Endothelial cell of umbilical vein (primary cell): ENCODE measurements at regions not wholly inside any gene's neighbourhood (a gene's known extent, or its start where the extent isn't known, plus 50 kb on each side); places are given as distances from the start of the nearest gene placed in this dataset.

Experiments
- BruUV-seq: library from RNA; stranded (reverse); fragments of 400-500 nt; replicated peaks from 2 replicates; lab custom pipeline; 2021; lab: Mats Ljungman, UMichigan
- CTCF ChIA-PET: fragments of 300-600, 350-600 bp; sonication (Branson Sonifier 250); formaldehyde crosslinking; loops from one replicate; lab custom pipeline; 2021; ENCODE audit warnings: antibody characterized with exemption, inconsistent platforms; lab: Charles Lee
- POLR2A ChIA-PET: fragments of 300-600, 350-600 bp; sonication (Branson Sonifier 250); formaldehyde crosslinking; loops from one replicate; lab custom pipeline; 2021; ENCODE audit warnings: antibody characterized with exemption, inconsistent platforms; lab: Charles Lee
- DNase-seq: peaks from one replicate; pipeline ENCODE4 v3.0.0-alpha.2; 2011; ENCODE audit warnings: low read depth, low spot score
- FAIRE-seq: peaks from 2 replicates; lab custom pipeline; 2011; peaks lifted over from hg19 to GRCh38; lab: Jason Lieb, UNC
- H2AFZ ChIP-seq: 2 replicates; pipeline ENCODE4 v1.6.0; 2012; ENCODE audit warnings: low read depth, low read length, control low read depth, inconsistent platforms
- H3K27ac ChIP-seq: 2 replicates; pipeline ENCODE4 v1.5.1; 2011; ENCODE audit warnings: low read depth, mild to moderate bottlenecking, control low read depth, low read length, moderate library complexity; ENCODE audit not compliant: insufficient read depth
- H3K27me3 ChIP-seq, 2 experiments: 2 replicates each; pipeline versions ENCODE4 v1.6.0 to v1.6.1; 2011; ENCODE audit warnings: low read length in 2 of 2, mixed read lengths in 1 of 2; ENCODE audit not compliant: control insufficient read depth in 2 of 2, insufficient read depth in 2 of 2
- H3K36me3 ChIP-seq, 2 experiments: 2 replicates in 1 of 2; 3 replicates in 1 of 2; pipeline ENCODE4 v1.5.1; 2011; ENCODE audit warnings: low read length in 2 of 2, mild to moderate bottlenecking in 1 of 2, moderate library complexity in 1 of 2; ENCODE audit not compliant: control insufficient read depth in 2 of 2, insufficient read depth in 2 of 2; ENCODE audit errors: extremely low read depth in 1 of 2
- H3K4me1 ChIP-seq: 3 replicates; pipeline ENCODE4 v1.5.1; 2011; ENCODE audit warnings: mild to moderate bottlenecking, low read length; ENCODE audit not compliant: control insufficient read depth, insufficient read depth; ENCODE audit errors: extremely low read depth
- H3K4me2 ChIP-seq: 2 replicates; pipeline ENCODE4 v1.6.1; 2011; ENCODE audit warnings: low read length, control low read depth, mixed read lengths; ENCODE audit not compliant: insufficient read depth
- H3K4me3 ChIP-seq, 3 experiments: fragments of 200-600 bp in 1 of 3; sonication (generic), shearing (Covaris generic) in 1 of 3; replicated peaks in 1 of 3; 2 replicates each; pipeline ENCODE4 v1.5.1; 2011 to 2016; ENCODE audit warnings: control low read depth in 3 of 3, low read length in 3 of 3, mild to moderate bottlenecking in 2 of 3, inconsistent platforms in 1 of 3, low read depth in 1 of 3, moderate library complexity in 1 of 3; ENCODE audit not compliant: insufficient read depth in 1 of 3
- H3K79me2 ChIP-seq: 2 replicates; pipeline ENCODE4 v1.6.0; 2012; ENCODE audit warnings: low read length, inconsistent platforms; ENCODE audit not compliant: control insufficient read depth, insufficient read depth
- H3K9ac ChIP-seq: replicated peaks from 2 replicates; pipeline ENCODE3; 2011; ENCODE audit warnings: low read length, control low read depth; ENCODE audit not compliant: insufficient read depth; ENCODE audit errors: extremely low read depth
- H3K9me1 ChIP-seq: replicated peaks from 3 replicates; pipeline ENCODE4 v1.6.0; 2011; ENCODE audit warnings: mild to moderate bottlenecking, low read length; ENCODE audit not compliant: control insufficient read depth, insufficient read depth; ENCODE audit errors: extremely low read depth
- H3K9me3 ChIP-seq: replicated peaks from 2 replicates; pipeline ENCODE4 v1.5.1; 2012; ENCODE audit warnings: low read length, inconsistent platforms; ENCODE audit not compliant: control insufficient read depth, insufficient read depth
- H4K20me1 ChIP-seq: replicated peaks from 2 replicates; pipeline ENCODE3; 2011; ENCODE audit warnings: mild to moderate bottlenecking, low read length; ENCODE audit not compliant: control insufficient read depth, insufficient read depth; ENCODE audit errors: extremely low read depth
- EZH2 ChIP-seq: IDR thresholded peaks from 2 replicates; pipeline ENCODE4 v1.6.1; 2012; ENCODE audit warnings: borderline replicate concordance, low read depth, mild to moderate bottlenecking, moderate library complexity, low read length, inconsistent platforms; ENCODE audit not compliant: severe bottlenecking
- FOS ChIP-seq: IDR thresholded peaks from 2 replicates; pipeline ENCODE4 v1.6.1; 2011; ENCODE audit warnings: mild to moderate bottlenecking, low read length, moderate library complexity, borderline replicate concordance; ENCODE audit not compliant: insufficient read depth
- GATA2 ChIP-seq: IDR thresholded peaks from 2 replicates; pipeline ENCODE4 v1.7.0; 2011; ENCODE audit warnings: low read depth, mild to moderate bottlenecking, moderate library complexity, mixed read lengths, low read length; ENCODE audit not compliant: insufficient read length, insufficient read depth
- JUN ChIP-seq: IDR thresholded peaks from 2 replicates; pipeline ENCODE4 v1.6.1; 2011; ENCODE audit warnings: borderline replicate concordance, low read depth; ENCODE audit not compliant: insufficient read length, insufficient read depth
- MYC ChIP-seq: IDR thresholded peaks from one replicate; pipeline ENCODE4 v1.6.1; 2011; ENCODE audit warnings: mild to moderate bottlenecking, low read depth, low read length
- POLR2A ChIP-seq: IDR thresholded peaks from 2 replicates; pipeline ENCODE4 v1.6.1; 2012; ENCODE audit warnings: low read depth, mild to moderate bottlenecking, control low read depth, low read length
- POLR2AphosphoS5 ChIP-seq: IDR thresholded peaks from 2 replicates; pipeline ENCODE4 v1.6.1; 2012; ENCODE audit warnings: low read depth, mild to moderate bottlenecking, control low read depth, low read length, moderate library complexity; ENCODE audit not compliant: insufficient read depth
- dilution Hi-C: fragments of 300-500 bp; cut with MboI; formaldehyde crosslinking; loops from one replicate; pipeline ENCODE4 v1.15.0; 2019; ENCODE audit warnings: low sequenced_read_pairs; ENCODE audit not compliant: extremely low pct_ligation_motif_present
- intact Hi-C: fragments of 100-400 bp; cut with micrococcal nuclease; formaldehyde crosslinking; loops from one replicate; pipeline ENCODE4 v1.10.0; 2022
- TF ChIP-seq, protein P1 (sequence below), 2 donors: IDR thresholded peaks; 1 replicate in 1 of 2; 2 replicates in 1 of 2; pipeline ENCODE4 v1.5.1; 2011; ENCODE audit warnings: low read length in 2 of 2, mild to moderate bottlenecking in 2 of 2, moderate library complexity in 2 of 2, control low read depth in 1 of 2, inconsistent platforms in 1 of 2, low read depth in 1 of 2; ENCODE audit not compliant: insufficient read depth in 1 of 2; ENCODE audit errors: extremely low read depth in 1 of 2
- TF ChIP-seq, protein P2 (sequence below): IDR thresholded peaks from 2 replicates; pipeline ENCODE4 v1.6.1; 2011; ENCODE audit not compliant: insufficient read depth, insufficient read length

DNA sequence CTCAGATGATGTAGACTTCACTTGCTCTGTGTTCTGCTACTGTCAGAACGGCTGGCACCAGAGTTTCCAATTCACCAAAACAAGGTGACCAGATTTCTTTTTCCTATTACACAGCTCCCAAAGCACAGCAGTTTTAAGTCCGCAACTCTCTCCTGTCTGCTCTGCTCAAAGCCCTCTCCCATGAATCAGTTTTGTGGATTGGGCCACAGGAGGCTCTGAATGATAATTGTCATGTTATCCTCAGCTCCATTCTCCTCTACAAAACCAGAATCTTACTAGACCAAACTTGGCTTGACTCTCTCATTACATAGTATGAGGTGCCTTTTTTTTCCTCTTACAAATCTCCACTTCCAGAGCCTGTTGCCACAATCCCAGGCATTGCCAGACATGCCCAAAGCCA, 223.5 kb downstream of the SNX13 start:
- no peak overlapping the region for H3K4me2 ChIP-seq
- dilution Hi-C loops (no loop called here), intact Hi-C loops (no loop called here)
- FAIRE-seq (no peak), DNase-seq (no peak)
- H2AFZ ChIP-seq, result no peak overlapping the region
- no peaks in the 10 kb centered on the region for H3K9me3 ChIP-seq
- H3K4me1 ChIP-seq, result no peaks in the 10 kb centered on the region
- H3K9me1 ChIP-seq, result no peaks in the 10 kb centered on the region
- CTCF ChIA-PET, result no interaction called here
- H3K27me3 ChIP-seq, result no peaks in the 10 kb centered on the region
- no peak overlapping the region for H3K9ac ChIP-seq
- no peaks in the 10 kb centered on the region for H3K79me2 ChIP-seq
- no peak overlapping the region for H3K4me3 ChIP-seq
- H3K27ac ChIP-seq, result no peak overlapping the region
- H4K20me1 ChIP-seq, result no peaks in the 10 kb centered on the region
- TF ChIP-seq POLR2A (no peak), JUN (no peak), POLR2AphosphoS5 (no peak), FOS (no peak), EZH2 (no peak), GATA2 (no peak), MYC (no peak)
- TF ChIP-seq, protein P1, sequence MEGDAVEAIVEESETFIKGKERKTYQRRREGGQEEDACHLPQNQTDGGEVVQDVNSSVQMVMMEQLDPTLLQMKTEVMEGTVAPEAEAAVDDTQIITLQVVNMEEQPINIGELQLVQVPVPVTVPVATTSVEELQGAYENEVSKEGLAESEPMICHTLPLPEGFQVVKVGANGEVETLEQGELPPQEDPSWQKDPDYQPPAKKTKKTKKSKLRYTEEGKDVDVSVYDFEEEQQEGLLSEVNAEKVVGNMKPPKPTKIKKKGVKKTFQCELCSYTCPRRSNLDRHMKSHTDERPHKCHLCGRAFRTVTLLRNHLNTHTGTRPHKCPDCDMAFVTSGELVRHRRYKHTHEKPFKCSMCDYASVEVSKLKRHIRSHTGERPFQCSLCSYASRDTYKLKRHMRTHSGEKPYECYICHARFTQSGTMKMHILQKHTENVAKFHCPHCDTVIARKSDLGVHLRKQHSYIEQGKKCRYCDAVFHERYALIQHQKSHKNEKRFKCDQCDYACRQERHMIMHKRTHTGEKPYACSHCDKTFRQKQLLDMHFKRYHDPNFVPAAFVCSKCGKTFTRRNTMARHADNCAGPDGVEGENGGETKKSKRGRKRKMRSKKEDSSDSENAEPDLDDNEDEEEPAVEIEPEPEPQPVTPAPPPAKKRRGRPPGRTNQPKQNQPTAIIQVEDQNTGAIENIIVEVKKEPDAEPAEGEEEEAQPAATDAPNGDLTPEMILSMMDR (IDR thresholded peaks at IDR 0.05; ENCODE audit: extremely low read depth in 1 of 2, insufficient read depth in 1 of 2, low read depth in 1 of 2, low read length in 2 of 2), result no peak
- TF ChIP-seq, protein P2, sequence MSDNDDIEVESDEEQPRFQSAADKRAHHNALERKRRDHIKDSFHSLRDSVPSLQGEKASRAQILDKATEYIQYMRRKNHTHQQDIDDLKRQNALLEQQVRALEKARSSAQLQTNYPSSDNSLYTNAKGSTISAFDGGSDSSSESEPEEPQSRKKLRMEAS, result no peak
- POLR2A ChIA-PET, result no interaction called here
- BruUV-seq, result no TSS peak
- H3K36me3 ChIP-seq, result no peaks in the 10 kb centered on the region
